Ovary (tissue), 7 donors: ENCODE measurements at regions not wholly inside any gene's neighbourhood (a gene's known extent, or its start where the extent isn't known, plus 50 kb on each side); places are given as distances from the start of the nearest gene placed in this dataset.

Experiments
- DNase-seq, 5 donors: peaks; one replicate each; pipeline ENCODE4 v3.0.0-alpha.2; 2019 to 2020
- H3K27ac ChIP-seq, 2 donors: fragments of 200-600 bp; one replicate each; pipeline versions ENCODE4 v1.5.1 to v1.8.0; 2019 to 2022
- H3K27me3 ChIP-seq: fragments of 200-600 bp; one replicate; pipeline ENCODE4 v1.8.0; 2022
- H3K36me3 ChIP-seq: fragments of 200-600 bp; sonication (generic); one replicate; pipeline ENCODE4 v1.5.1; 2019
- H3K4me1 ChIP-seq: one replicate; pipeline ENCODE4 v1.8.1; 2013; ENCODE audit warnings: mild to moderate bottlenecking, moderate library complexity; ENCODE audit not compliant: insufficient read depth
- H3K4me3 ChIP-seq: fragments of 200-600 bp; sonication (generic); one replicate; pipeline ENCODE4 v1.5.1; 2017
- H3K9me3 ChIP-seq, 2 donors: fragments of 200-600 bp in 1 of 2; sonication (generic) in 1 of 2; one replicate each; pipeline versions ENCODE4 v1.5.1 to v1.8.1; 2013 to 2019; ENCODE audit warnings: mild to moderate bottlenecking in 1 of 2, moderate library complexity in 1 of 2
- CTCF ChIP-seq, 3 donors: fragments of 450-650 bp in 2 of 3; fragments of 200-600 bp in 1 of 3; IDR thresholded peaks; one replicate each; pipeline versions ENCODE4 v1.5.1 to v1.8.0; 2016 to 2022; ENCODE audit warnings: antibody characterized with exemption in 3 of 3, mild to moderate bottlenecking in 1 of 3
- EP300 ChIP-seq: sonication (generic); formaldehyde crosslinking; IDR thresholded peaks from one replicate; pipeline ENCODE4 v1.6.1; 2017; ENCODE audit warnings: antibody characterized with exemption
- POLR2A ChIP-seq: fragments of 450-650 bp; IDR thresholded peaks from one replicate; pipeline ENCODE4 v1.6.1; 2017; ENCODE audit warnings: antibody characterized with exemption, mild to moderate bottlenecking, moderate library complexity
- WGBS, 3 donors: extraction: QIAGEN DNeasy Blood & Tissue Kit in 1 of 3; methylation state at CpG; one replicate each; pipeline versions ENCODE4 v1.1.5 to v1.1.7; 2013 to 2017; 5-methylcytosine and 5-hydroxymethylcytosine counted together
- intact Hi-C, 4 donors: fragments of 100-400 bp; cut with DNase I; formaldehyde crosslinking; loops; one replicate each; pipeline versions ENCODE4 v1.11.0 to v1.15.1; 2022 to 2023
- donor health status: DM: no; HTN: no; CAD: no; lungs with moderate emphysema.
- donor health status: DM: no; HTN: no; CAD: no.
- donor health status: Bipolar disorder and iron deficiency.
- donor health status: DM: no; HTN: no; CAD: no.
- donor health status: DM: yes; HTN: yes; CAD: no.

GRCh38 chr1:10957133-10957532, 55.3 kb upstream of the TARDBP start:
- WGBS, 3 donors = 70 to 78% (median 74%) methylated on average over 15 of the region's 15 CpGs
- H3K4me3 ChIP-seq = no peak overlapping the region
- peaks cover 0 to 3% of the 10 kb centered on the region in 2 donors for H3K9me3 ChIP-seq
- H3K27me3 ChIP-seq = no peaks in the 10 kb centered on the region
- no peak overlapping the region for H3K27ac ChIP-seq
- TF ChIP-seq CTCF (IDR thresholded peaks at IDR 0.05) = no peak
- no peak for TF ChIP-seq EP300
- TF ChIP-seq POLR2A = no peak
- H3K4me1 ChIP-seq = peaks cover 2% of the 10 kb centered on the region
- intact Hi-C loops = no loop called here
- H3K36me3 ChIP-seq = no peaks in the 10 kb centered on the region
- DNase-seq = no peak

- TF ChIP-seq EP300 (no peak), CTCF (IDR thresholded peaks at IDR 0.05) (no peak), POLR2A (no peak)
- no peaks in the 10 kb centered on the region for H3K27me3 ChIP-seq
- H3K9me3 ChIP-seq = peaks cover 0 to 2% of the 10 kb centered on the region in 2 donors
- H3K36me3 ChIP-seq = no peaks in the 10 kb centered on the region
- intact Hi-C loops = no loop called here
- WGBS, 3 donors = 87 to 94% (median 93%) methylated on average over 10 of the region's 10 CpGs
- H3K4me1 ChIP-seq = peaks cover 2% of the 10 kb centered on the region
- no peak for DNase-seq
- H3K27ac ChIP-seq = no peak overlapping the region
- H3K4me3 ChIP-seq = no peak overlapping the region
Measured at GRCh38 chr1:10958614-10959013, 53.8 kb upstream of the TARDBP start.

GRCh38 chr1:10960411-10961299, 51.8 kb upstream of the TARDBP start:
- TF ChIP-seq POLR2A (no peak), CTCF (IDR thresholded peaks at IDR 0.05) (peak; percentile 47 to 71 (median 61))
- peak; percentile 69 to 87 (median 80) for DNase-seq
- no peaks in the 10 kb centered on the region for H3K36me3 ChIP-seq
- H3K27ac ChIP-seq = no peak overlapping the region
- H3K4me1 ChIP-seq = peaks cover 2% of the 10 kb centered on the region
- H3K27me3 ChIP-seq = no peaks in the 10 kb centered on the region
- 53 to 61% (median 58%) methylated on average over 41 to 45 of the region's 45 CpGs for WGBS, 3 donors
- H3K4me3 ChIP-seq = no peak overlapping the region
- no peaks in the 10 kb centered on the region for H3K9me3 ChIP-seq
- intact Hi-C loops = no loop called here

GRCh38 chr1:10961300-10961833, 51.1 kb upstream of the TARDBP start:
- DNase-seq = no peak
- Histone ChIP-seq H3K9me3 (no peaks in the 10 kb centered on the region), H3K27ac (no peak overlapping the region), H3K36me3 (no peaks in the 10 kb centered on the region), H3K4me3 (no peak overlapping the region), H3K27me3 (no peaks in the 10 kb centered on the region), H3K4me1 (peaks cover 2% of the 10 kb centered on the region)
- intact Hi-C loops = no loop called here
- WGBS, 3 donors = 56 to 63% (median 59%) methylated on average over 13 of the region's 13 CpGs
- TF ChIP-seq POLR2A = no peak
- TF ChIP-seq CTCF (IDR thresholded peaks at IDR 0.05) = no peak
